Fibroblast of the aortic adventitia (primary cell): ENCODE measurements at regions not wholly inside any gene's neighbourhood (a gene's known extent, or its start where the extent isn't known, plus 50 kb on each side); places are given as distances from the start of the nearest gene placed in this dataset.

Experiments used
- DNase-seq: peaks from one replicate; pipeline ENCODE4 v3.0.0-alpha.2; 2010; ENCODE audit warnings: low read depth
- H3K4me3 ChIP-seq: 2 replicates; pipeline ENCODE4 v1.5.1; 2011; ENCODE audit warnings: low read depth, mild to moderate bottlenecking, control low read depth, low read length, moderate library complexity
- CTCF ChIP-seq: IDR thresholded peaks from 2 replicates; pipeline ENCODE4 v1.5.1; 2011; ENCODE audit warnings: mild to moderate bottlenecking, low read length, control low read depth, inconsistent platforms; ENCODE audit not compliant: insufficient read depth

- DNase-seq = peak; percentile 87
- no peak overlapping the region for H3K4me3 ChIP-seq
- TF ChIP-seq CTCF = no peak
Observed at GRCh38 chr2:215619022-215619958, 183.4 kb upstream of the FN1 start.

DNA sequence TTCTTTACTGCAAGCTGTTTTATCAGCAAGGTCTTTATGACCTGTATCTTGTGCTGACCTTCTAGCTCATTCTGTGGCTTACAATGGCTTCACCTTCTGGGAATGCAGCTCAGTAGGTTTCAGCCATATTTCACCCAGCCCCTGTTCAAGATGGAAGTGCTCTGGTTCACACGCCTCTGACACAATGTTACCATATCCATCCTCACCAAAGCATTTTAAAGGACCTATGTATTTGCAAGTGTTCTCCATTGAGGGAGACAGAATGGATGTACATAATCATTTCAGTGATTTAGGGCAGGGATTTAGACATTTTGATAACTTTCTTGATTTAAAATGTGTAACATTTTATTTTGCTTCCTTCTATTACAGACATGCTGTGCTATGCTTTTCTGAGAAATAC, 182.3 kb upstream of the FN1 start:
- no peak for TF ChIP-seq CTCF
- no peak for DNase-seq
- no peak overlapping the region for H3K4me3 ChIP-seq

- TF ChIP-seq CTCF = no peak
- no peak for DNase-seq
- H3K4me3 ChIP-seq = no peak overlapping the region
Observed at GRCh38 chr2:215617060-215617824, 181.4 kb upstream of the FN1 start.

GRCh38 chr2:215615803-215616174, 179.9 kb upstream of the FN1 start:
- no peak for DNase-seq
- no peak for TF ChIP-seq CTCF
- H3K4me3 ChIP-seq = no peak overlapping the region

GRCh38 chr2:215615067-215615802, 179.4 kb upstream of the FN1 start:
- TF ChIP-seq CTCF = no peak
- no peak for DNase-seq
- H3K4me3 ChIP-seq = no peak overlapping the region

- no peak overlapping the region for H3K4me3 ChIP-seq
- no peak for TF ChIP-seq CTCF
- no peak for DNase-seq
Observed at GRCh38 chr2:215614296-215614695, 178.4 kb upstream of the FN1 start.
